ENCODE measurements at regions not wholly inside any gene's neighbourhood (a gene's known extent, or its start where the extent isn't known, plus 50 kb on each side); places are given as distances from the start of the nearest gene placed in this dataset.
A peak's percentile ranks its signal among the peaks of the same experiment; 100 is the strongest.

DNA sequence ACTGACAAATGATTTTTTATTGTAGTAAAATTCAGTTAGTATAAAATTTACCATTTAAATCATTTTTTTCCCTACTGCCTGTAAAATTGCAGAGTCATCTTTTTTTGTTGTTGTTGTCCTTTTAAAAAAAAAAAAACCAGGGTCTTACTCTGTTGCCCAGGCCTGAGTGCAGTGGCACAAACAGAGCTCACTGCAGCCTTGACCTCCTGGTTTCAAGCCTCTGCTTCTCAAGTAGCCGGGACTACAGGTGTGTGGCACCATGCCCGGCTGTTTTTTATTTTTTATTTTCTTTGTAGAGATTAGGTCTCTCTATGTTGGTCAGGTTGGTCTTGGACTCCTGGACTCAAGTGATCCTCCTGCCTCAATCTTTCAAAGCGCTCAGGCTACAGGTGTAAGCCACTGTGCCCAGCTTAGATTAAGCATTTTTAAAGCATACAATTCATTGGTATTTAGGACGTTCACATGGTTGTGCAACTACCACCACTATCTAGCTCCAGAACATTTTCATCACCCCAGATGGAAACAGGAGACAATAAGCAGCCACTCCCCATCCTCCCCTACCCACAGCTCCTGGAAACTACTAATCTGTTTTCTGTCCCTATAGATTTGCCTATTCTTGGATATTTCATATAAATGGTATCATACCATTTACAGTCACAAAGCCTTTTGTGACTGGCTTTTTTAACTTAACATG, 59.7 kb upstream of the PGRMC2 start (continued):
- TF ChIP-seq, protein P1, sequence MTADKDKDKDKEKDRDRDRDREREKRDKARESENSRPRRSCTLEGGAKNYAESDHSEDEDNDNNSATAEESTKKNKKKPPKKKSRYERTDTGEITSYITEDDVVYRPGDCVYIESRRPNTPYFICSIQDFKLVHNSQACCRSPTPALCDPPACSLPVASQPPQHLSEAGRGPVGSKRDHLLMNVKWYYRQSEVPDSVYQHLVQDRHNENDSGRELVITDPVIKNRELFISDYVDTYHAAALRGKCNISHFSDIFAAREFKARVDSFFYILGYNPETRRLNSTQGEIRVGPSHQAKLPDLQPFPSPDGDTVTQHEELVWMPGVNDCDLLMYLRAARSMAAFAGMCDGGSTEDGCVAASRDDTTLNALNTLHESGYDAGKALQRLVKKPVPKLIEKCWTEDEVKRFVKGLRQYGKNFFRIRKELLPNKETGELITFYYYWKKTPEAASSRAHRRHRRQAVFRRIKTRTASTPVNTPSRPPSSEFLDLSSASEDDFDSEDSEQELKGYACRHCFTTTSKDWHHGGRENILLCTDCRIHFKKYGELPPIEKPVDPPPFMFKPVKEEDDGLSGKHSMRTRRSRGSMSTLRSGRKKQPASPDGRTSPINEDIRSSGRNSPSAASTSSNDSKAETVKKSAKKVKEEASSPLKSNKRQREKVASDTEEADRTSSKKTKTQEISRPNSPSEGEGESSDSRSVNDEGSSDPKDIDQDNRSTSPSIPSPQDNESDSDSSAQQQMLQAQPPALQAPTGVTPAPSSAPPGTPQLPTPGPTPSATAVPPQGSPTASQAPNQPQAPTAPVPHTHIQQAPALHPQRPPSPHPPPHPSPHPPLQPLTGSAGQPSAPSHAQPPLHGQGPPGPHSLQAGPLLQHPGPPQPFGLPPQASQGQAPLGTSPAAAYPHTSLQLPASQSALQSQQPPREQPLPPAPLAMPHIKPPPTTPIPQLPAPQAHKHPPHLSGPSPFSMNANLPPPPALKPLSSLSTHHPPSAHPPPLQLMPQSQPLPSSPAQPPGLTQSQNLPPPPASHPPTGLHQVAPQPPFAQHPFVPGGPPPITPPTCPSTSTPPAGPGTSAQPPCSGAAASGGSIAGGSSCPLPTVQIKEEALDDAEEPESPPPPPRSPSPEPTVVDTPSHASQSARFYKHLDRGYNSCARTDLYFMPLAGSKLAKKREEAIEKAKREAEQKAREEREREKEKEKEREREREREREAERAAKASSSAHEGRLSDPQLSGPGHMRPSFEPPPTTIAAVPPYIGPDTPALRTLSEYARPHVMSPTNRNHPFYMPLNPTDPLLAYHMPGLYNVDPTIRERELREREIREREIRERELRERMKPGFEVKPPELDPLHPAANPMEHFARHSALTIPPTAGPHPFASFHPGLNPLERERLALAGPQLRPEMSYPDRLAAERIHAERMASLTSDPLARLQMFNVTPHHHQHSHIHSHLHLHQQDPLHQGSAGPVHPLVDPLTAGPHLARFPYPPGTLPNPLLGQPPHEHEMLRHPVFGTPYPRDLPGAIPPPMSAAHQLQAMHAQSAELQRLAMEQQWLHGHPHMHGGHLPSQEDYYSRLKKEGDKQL (CRISPR knock-in tag; IDR thresholded peaks at IDR 0.05; ENCODE audit: borderline replicate concordance) = no peak
- TF ChIP-seq, protein P2, sequence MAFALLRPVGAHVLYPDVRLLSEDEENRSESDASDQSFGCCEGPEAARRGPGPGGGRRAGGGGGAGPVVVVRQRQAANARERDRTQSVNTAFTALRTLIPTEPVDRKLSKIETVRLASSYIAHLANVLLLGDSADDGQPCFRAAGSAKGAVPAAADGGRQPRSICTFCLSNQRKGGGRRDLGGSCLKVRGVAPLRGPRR (CRISPR knock-in tag; IDR thresholded peaks at IDR 0.05) = no peak
- 0 out of 2 replicates have a peak, but pooled peaks have one; percentile 19 for TF ChIP-seq SMAD4 (CRISPR knock-in tag; conservative IDR thresholded peaks at IDR 0.05)
- TF ChIP-seq TAF7 (tag; IDR thresholded peaks at IDR 0.05) = no peak
- TF ChIP-seq ZFP30 (CRISPR knock-in tag; IDR thresholded peaks at IDR 0.05; ENCODE audit: borderline replicate concordance) = no peak
- no peak for TF ChIP-seq PHTF2 (CRISPR knock-in tag; IDR thresholded peaks at IDR 0.05)
- peak; percentile 49; the same call in 1 of the 2 replicates for TF ChIP-seq SMARCC2 (IDR thresholded peaks at IDR 0.05; ENCODE audit: low read depth)
- TF ChIP-seq, protein P3, sequence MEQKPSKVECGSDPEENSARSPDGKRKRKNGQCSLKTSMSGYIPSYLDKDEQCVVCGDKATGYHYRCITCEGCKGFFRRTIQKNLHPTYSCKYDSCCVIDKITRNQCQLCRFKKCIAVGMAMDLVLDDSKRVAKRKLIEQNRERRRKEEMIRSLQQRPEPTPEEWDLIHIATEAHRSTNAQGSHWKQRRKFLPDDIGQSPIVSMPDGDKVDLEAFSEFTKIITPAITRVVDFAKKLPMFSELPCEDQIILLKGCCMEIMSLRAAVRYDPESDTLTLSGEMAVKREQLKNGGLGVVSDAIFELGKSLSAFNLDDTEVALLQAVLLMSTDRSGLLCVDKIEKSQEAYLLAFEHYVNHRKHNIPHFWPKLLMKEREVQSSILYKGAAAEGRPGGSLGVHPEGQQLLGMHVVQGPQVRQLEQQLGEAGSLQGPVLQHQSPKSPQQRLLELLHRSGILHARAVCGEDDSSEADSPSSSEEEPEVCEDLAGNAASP (IDR thresholded peaks at IDR 0.05) = no peak
- TF ChIP-seq CBFA2T2 (conservative IDR thresholded peaks at IDR 0.05) = peak; percentile 86
- peak; percentile 79 for TF ChIP-seq KLF16 (IDR thresholded peaks at IDR 0.05)
- TF ChIP-seq, protein P4, sequence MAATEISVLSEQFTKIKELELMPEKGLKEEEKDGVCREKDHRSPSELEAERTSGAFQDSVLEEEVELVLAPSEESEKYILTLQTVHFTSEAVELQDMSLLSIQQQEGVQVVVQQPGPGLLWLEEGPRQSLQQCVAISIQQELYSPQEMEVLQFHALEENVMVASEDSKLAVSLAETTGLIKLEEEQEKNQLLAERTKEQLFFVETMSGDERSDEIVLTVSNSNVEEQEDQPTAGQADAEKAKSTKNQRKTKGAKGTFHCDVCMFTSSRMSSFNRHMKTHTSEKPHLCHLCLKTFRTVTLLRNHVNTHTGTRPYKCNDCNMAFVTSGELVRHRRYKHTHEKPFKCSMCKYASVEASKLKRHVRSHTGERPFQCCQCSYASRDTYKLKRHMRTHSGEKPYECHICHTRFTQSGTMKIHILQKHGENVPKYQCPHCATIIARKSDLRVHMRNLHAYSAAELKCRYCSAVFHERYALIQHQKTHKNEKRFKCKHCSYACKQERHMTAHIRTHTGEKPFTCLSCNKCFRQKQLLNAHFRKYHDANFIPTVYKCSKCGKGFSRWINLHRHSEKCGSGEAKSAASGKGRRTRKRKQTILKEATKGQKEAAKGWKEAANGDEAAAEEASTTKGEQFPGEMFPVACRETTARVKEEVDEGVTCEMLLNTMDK (IDR thresholded peaks at IDR 0.05; ENCODE audit: borderline replicate concordance, insufficient read depth, low read depth, low read length, poor library complexity, severe bottlenecking) = no peak
- peak; percentile 20; the same call in 1 of the 2 replicates for TF ChIP-seq CC2D1A (IDR thresholded peaks at IDR 0.05)
- TF ChIP-seq EP300 (IDR thresholded peaks at IDR 0.05; ENCODE audit: low read length) = peak; percentile 85
- TF ChIP-seq SREBF1 (IDR thresholded peaks at IDR 0.05; ENCODE audit: borderline replicate concordance, low read depth, low read length) = no peak
- TF ChIP-seq SIN3A (IDR thresholded peaks at IDR 0.05; ENCODE audit: borderline replicate concordance in 2 of 2, control insufficient read depth in 1 of 2, low read depth in 2 of 2, low read length in 2 of 2) = no peak
- TF ChIP-seq, protein P5, sequence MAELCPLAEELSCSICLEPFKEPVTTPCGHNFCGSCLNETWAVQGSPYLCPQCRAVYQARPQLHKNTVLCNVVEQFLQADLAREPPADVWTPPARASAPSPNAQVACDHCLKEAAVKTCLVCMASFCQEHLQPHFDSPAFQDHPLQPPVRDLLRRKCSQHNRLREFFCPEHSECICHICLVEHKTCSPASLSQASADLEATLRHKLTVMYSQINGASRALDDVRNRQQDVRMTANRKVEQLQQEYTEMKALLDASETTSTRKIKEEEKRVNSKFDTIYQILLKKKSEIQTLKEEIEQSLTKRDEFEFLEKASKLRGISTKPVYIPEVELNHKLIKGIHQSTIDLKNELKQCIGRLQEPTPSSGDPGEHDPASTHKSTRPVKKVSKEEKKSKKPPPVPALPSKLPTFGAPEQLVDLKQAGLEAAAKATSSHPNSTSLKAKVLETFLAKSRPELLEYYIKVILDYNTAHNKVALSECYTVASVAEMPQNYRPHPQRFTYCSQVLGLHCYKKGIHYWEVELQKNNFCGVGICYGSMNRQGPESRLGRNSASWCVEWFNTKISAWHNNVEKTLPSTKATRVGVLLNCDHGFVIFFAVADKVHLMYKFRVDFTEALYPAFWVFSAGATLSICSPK (IDR thresholded peaks at IDR 0.05; ENCODE audit: borderline replicate concordance) = no peak
